ENCODE measurements at regions not wholly inside any gene's neighbourhood (a gene's known extent, or its start where the extent isn't known, plus 50 kb on each side); places are given as distances from the start of the nearest gene placed in this dataset.

DNA sequence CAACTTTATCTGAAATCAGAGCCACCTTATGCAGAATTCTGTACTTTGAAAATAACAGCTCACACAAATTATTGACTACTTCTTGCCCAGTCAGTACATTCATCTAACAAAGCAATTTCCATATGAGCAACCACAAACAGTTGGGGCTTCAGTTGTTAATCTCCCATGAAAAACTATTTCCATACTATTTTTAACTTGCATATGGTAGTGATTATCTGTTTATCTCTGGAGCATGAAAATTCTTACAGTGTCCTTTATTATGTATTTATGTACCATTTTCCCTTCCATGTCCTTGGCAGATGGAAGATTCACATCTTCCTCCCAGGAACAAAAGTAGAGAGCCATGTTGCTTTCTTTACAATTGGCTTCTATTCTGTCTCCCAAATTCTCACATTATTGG, 285.7 kb downstream of the CRPPA start:
- ChIA-PET CTCF (interaction anchor here (1.0 kb wide), 1 partner anchor 429 kb away, joined by 10 read pairs; no protein-coding TSS in a partner anchor), POLR2A (ENCODE audit: low non-redundant PET) (no interaction called here)
- H3K27me3 ChIP-seq (replicated peaks; ENCODE audit: insufficient read depth, low read depth, low read length, poor library complexity), result no peaks in the 10 kb centered on the region
- H3K4me3 ChIP-seq (ENCODE audit: low read depth, low read length, poor library complexity, severe bottlenecking), result no peak overlapping the region
- H3K4me1 ChIP-seq (ENCODE audit: insufficient read depth, low read length, poor library complexity, severe bottlenecking), result no peaks in the 10 kb centered on the region
- H3K9me3 ChIP-seq (ENCODE audit: low read depth, low read length, poor library complexity, severe bottlenecking), result no peaks in the 10 kb centered on the region
- no peaks in the 10 kb centered on the region for H3K36me3 ChIP-seq (ENCODE audit: insufficient read depth, low read length, poor library complexity, severe bottlenecking)
- H3K27ac ChIP-seq (ENCODE audit: low read depth, low read length, poor library complexity, severe bottlenecking), result no peak overlapping the region
- peak; percentile 52 for DNase-seq (ENCODE audit: low spot score)
- TF ChIP-seq EZH2 (IDR thresholded peaks at IDR 0.05; ENCODE audit: borderline replicate concordance, low read depth, low read length, poor library complexity, severe bottlenecking), result no peak
- BruUV-seq (replicated peaks), result no TSS peak
- intact Hi-C loops (cut with micrococcal nuclease; ENCODE audit: unreplicated experiment), result no loop called here

GRCh38 chr7:16130111-16131110, 290.9 kb downstream of the CRPPA start:
- CTCF ChIA-PET, result no interaction called here

GRCh38 chr7:16129431-16130110, 291.8 kb downstream of the CRPPA start:
- no TSS peak for BruUV-seq (replicated peaks)
- intact Hi-C loops (cut with micrococcal nuclease; ENCODE audit: unreplicated experiment), result loop anchor here (2.0 kb wide), 1 partner anchor 19 kb away; no protein-coding TSS in a partner anchor
- POLR2A ChIA-PET (ENCODE audit: low non-redundant PET), result no interaction called here

More at GRCh38 chr7:16130111-16131110, 290.9 kb downstream of the CRPPA start:
- DNase-seq (ENCODE audit: low spot score), result no peak
- no peaks in the 10 kb centered on the region for H3K27me3 ChIP-seq (replicated peaks; ENCODE audit: insufficient read depth, low read depth, low read length, poor library complexity)
- H3K36me3 ChIP-seq (ENCODE audit: insufficient read depth, low read length, poor library complexity, severe bottlenecking), result no peaks in the 10 kb centered on the region
- no peaks in the 10 kb centered on the region for H3K9me3 ChIP-seq (ENCODE audit: low read depth, low read length, poor library complexity, severe bottlenecking)
- H3K4me3 ChIP-seq (ENCODE audit: low read depth, low read length, poor library complexity, severe bottlenecking), result no peak overlapping the region
- no peak for TF ChIP-seq EZH2 (IDR thresholded peaks at IDR 0.05; ENCODE audit: borderline replicate concordance, low read depth, low read length, poor library complexity, severe bottlenecking)
- TF ChIP-seq, protein P1, sequence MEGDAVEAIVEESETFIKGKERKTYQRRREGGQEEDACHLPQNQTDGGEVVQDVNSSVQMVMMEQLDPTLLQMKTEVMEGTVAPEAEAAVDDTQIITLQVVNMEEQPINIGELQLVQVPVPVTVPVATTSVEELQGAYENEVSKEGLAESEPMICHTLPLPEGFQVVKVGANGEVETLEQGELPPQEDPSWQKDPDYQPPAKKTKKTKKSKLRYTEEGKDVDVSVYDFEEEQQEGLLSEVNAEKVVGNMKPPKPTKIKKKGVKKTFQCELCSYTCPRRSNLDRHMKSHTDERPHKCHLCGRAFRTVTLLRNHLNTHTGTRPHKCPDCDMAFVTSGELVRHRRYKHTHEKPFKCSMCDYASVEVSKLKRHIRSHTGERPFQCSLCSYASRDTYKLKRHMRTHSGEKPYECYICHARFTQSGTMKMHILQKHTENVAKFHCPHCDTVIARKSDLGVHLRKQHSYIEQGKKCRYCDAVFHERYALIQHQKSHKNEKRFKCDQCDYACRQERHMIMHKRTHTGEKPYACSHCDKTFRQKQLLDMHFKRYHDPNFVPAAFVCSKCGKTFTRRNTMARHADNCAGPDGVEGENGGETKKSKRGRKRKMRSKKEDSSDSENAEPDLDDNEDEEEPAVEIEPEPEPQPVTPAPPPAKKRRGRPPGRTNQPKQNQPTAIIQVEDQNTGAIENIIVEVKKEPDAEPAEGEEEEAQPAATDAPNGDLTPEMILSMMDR (conservative IDR thresholded peaks at IDR 0.05; ENCODE audit: low read depth, low read length), result no peak
- H3K4me1 ChIP-seq (ENCODE audit: insufficient read depth, low read length, poor library complexity, severe bottlenecking), result peaks cover 14% of the 10 kb centered on the region
- no peak overlapping the region for H3K27ac ChIP-seq (ENCODE audit: low read depth, low read length, poor library complexity, severe bottlenecking)
- POLR2A ChIA-PET (ENCODE audit: low non-redundant PET), result no interaction called here
- intact Hi-C loops (cut with micrococcal nuclease; ENCODE audit: unreplicated experiment), result no loop called here
- no TSS peak for BruUV-seq (replicated peaks)

More at GRCh38 chr7:16129431-16130110, 291.8 kb downstream of the CRPPA start:
- peak; percentile 42 for DNase-seq (ENCODE audit: low spot score)
- Histone ChIP-seq H3K36me3 (ENCODE audit: insufficient read depth, low read length, poor library complexity, severe bottlenecking) (no peaks in the 10 kb centered on the region), H3K27me3 (replicated peaks; ENCODE audit: insufficient read depth, low read depth, low read length, poor library complexity) (no peaks in the 10 kb centered on the region), H3K4me3 (ENCODE audit: low read depth, low read length, poor library complexity, severe bottlenecking) (no peak overlapping the region), H3K9me3 (ENCODE audit: low read depth, low read length, poor library complexity, severe bottlenecking) (no peaks in the 10 kb centered on the region), H3K27ac (ENCODE audit: low read depth, low read length, poor library complexity, severe bottlenecking) (no peak overlapping the region), H3K4me1 (ENCODE audit: insufficient read depth, low read length, poor library complexity, severe bottlenecking) (peaks cover 14% of the 10 kb centered on the region)
- TF ChIP-seq, protein P1 (conservative IDR thresholded peaks at IDR 0.05; ENCODE audit: low read depth, low read length), result no peak
- no peak for TF ChIP-seq EZH2 (IDR thresholded peaks at IDR 0.05; ENCODE audit: borderline replicate concordance, low read depth, low read length, poor library complexity, severe bottlenecking)
- CTCF ChIA-PET, result no interaction called here

All from A673 (cell line).